B cell (primary cell): ENCODE measurements at regions not wholly inside any gene's neighbourhood (a gene's known extent, or its start where the extent isn't known, plus 50 kb on each side); places are given as distances from the start of the nearest gene placed in this dataset.

Experiments used
- ATAC-seq: fragments of 200-7000 bp; cut with Tn5 transposase; one replicate; pipeline ENCODE4 v1.10.0; 2021; ENCODE audit warnings: low read depth, mild to moderate bottlenecking, moderate number of reproducible peaks, moderate library complexity
- CTCF ChIA-PET: fragments of 350-600 bp; sonication (Branson Sonifier 250); formaldehyde crosslinking; loops from one replicate; lab custom pipeline; 2021; ENCODE audit warnings: antibody characterized with exemption, inconsistent platforms; lab: Charles Lee
- POLR2A ChIA-PET: fragments of 350-600 bp; sonication (Branson Sonifier 250); formaldehyde crosslinking; loops from one replicate; lab custom pipeline; 2021; ENCODE audit warnings: antibody characterized with exemption; lab: Charles Lee
- DNase-seq: peaks from one replicate; pipeline ENCODE4 v3.0.0; 2013
- H2AFZ ChIP-seq: 2 replicates; pipeline ENCODE4 v1.6.1; 2012; ENCODE audit warnings: mild to moderate bottlenecking, low read depth, low read length; ENCODE audit not compliant: insufficient read depth, poor library complexity, severe bottlenecking
- H3K27ac ChIP-seq, 2 donors: 1 replicate in 1 of 2; 2 replicates in 1 of 2; pipeline ENCODE4 v1.5.1; 2012 to 2013; ENCODE audit warnings: low read length in 2 of 2, mild to moderate bottlenecking in 2 of 2, moderate library complexity in 1 of 2
- H3K27me3 ChIP-seq, 4 experiments: fragments of 200-600 bp in 1 of 4; sonication (generic) in 1 of 4; replicated peaks in 1 of 4; 1 replicate in 2 of 4; 2 replicates in 2 of 4; pipeline versions ENCODE4 v1.6.1 to v1.7.0; 2013 to 2016; ENCODE audit warnings: low read length in 3 of 4, mild to moderate bottlenecking in 2 of 4, mixed read lengths in 1 of 4, moderate library complexity in 1 of 4; ENCODE audit not compliant: insufficient read depth in 4 of 4, control insufficient read depth in 3 of 4; ENCODE audit errors: control extremely low read depth in 1 of 4
- H3K36me3 ChIP-seq, 2 experiments: replicated peaks in 1 of 2; 1 replicate in 1 of 2; 2 replicates in 1 of 2; pipeline versions ENCODE4 v1.6.1 to v1.7.1; 2013; ENCODE audit warnings: low read length in 1 of 2; ENCODE audit not compliant: insufficient read depth in 2 of 2, control insufficient read depth in 1 of 2; ENCODE audit errors: control extremely low read depth in 1 of 2, extremely low read depth in 1 of 2
- H3K4me1 ChIP-seq, 2 donors: fragments of 200-600 bp in 1 of 2; sonication (generic) in 1 of 2; 1 replicate in 1 of 2; 2 replicates in 1 of 2; pipeline versions ENCODE4 v1.5.1 to v1.6.1; 2013 to 2017; ENCODE audit warnings: low read length in 2 of 2; ENCODE audit not compliant: control insufficient read depth in 2 of 2, insufficient read depth in 2 of 2
- H3K4me2 ChIP-seq: replicated peaks from 2 replicates; pipeline ENCODE3; 2012; ENCODE audit warnings: mild to moderate bottlenecking, low read depth, low read length; ENCODE audit not compliant: poor library complexity, severe bottlenecking
- H3K4me3 ChIP-seq, 5 experiments: fragments of 200-600 bp in 1 of 5; sonication (generic) in 1 of 5; 1 replicate in 3 of 5; 2 replicates in 2 of 5; pipeline versions ENCODE4 v1.5.1 to v1.7.0; 2011 to 2016; ENCODE audit warnings: low read length in 4 of 5, mild to moderate bottlenecking in 4 of 5, low read depth in 2 of 5, control low read depth in 1 of 5, moderate library complexity in 1 of 5; ENCODE audit not compliant: insufficient read depth in 1 of 5; ENCODE audit errors: control extremely low read depth in 1 of 5, extremely low read depth in 1 of 5
- H3K79me2 ChIP-seq: fragments of 200-600 bp; sonication (generic); one replicate; pipeline ENCODE4 v1.6.0; 2016; ENCODE audit warnings: low read length; ENCODE audit not compliant: control insufficient read depth, insufficient read depth
- H3K9ac ChIP-seq: fragments of 200-600 bp; sonication (generic); 2 replicates; pipeline ENCODE4 v1.6.1; 2017; ENCODE audit warnings: mild to moderate bottlenecking, low read length, moderate library complexity
- H3K9me3 ChIP-seq, 3 donors: one replicate each; pipeline versions ENCODE4 v1.6.1 to v1.7.1; 2013; ENCODE audit warnings: low read length in 2 of 3; ENCODE audit not compliant: control insufficient read depth in 2 of 3, insufficient read depth in 1 of 3; ENCODE audit errors: control extremely low read depth in 1 of 3
- H4K20me1 ChIP-seq: 2 replicates; pipeline ENCODE4 v1.6.0; 2012; ENCODE audit warnings: mild to moderate bottlenecking, low read length; ENCODE audit not compliant: insufficient read depth, control insufficient read depth, poor library complexity, severe bottlenecking
- H3K27ac Mint-ChIP-seq: one replicate; pipeline ENCODE4 v1.8.0; 2021; ENCODE audit warnings: mixed read lengths
- H3K27me3 Mint-ChIP-seq: one replicate; pipeline ENCODE4 v1.8.0; 2021; ENCODE audit warnings: mixed read lengths
- H3K4me1 Mint-ChIP-seq: one replicate; pipeline ENCODE4 v1.8.0; 2021; ENCODE audit warnings: mixed read lengths
- H3K4me3 Mint-ChIP-seq: one replicate; pipeline ENCODE4 v1.8.0; 2021; ENCODE audit warnings: mixed read lengths
- H3K9me3 Mint-ChIP-seq: one replicate; pipeline ENCODE4 v1.8.0; 2022; ENCODE audit warnings: mixed read lengths; ENCODE audit not compliant: insufficient read depth
- CTCF ChIP-seq: fragments of 200-600 bp; IDR thresholded peaks from one replicate; pipeline ENCODE4 v1.8.0; 2022; ENCODE audit warnings: antibody characterized with exemption, mild to moderate bottlenecking
- EZH2 ChIP-seq: IDR thresholded peaks from 2 replicates; pipeline ENCODE4 v1.6.1; 2012; ENCODE audit warnings: borderline replicate concordance, low read depth, mild to moderate bottlenecking, moderate library complexity, low read length; ENCODE audit not compliant: insufficient read depth, poor library complexity, severe bottlenecking
- WGBS: methylation state at CpG from one replicate; pipeline ENCODE4 v1.1.5; 2013; ENCODE audit warnings: missing lambda C conversion rate; ENCODE audit not compliant: insufficient coverage; 5-methylcytosine and 5-hydroxymethylcytosine counted together
- intact Hi-C: fragments of 100-400 bp; cut with micrococcal nuclease; formaldehyde crosslinking; loops from one replicate; pipeline ENCODE4 v1.10.0; 2022

GRCh38 chr5:54912021-54912420 lies 73.4 kb downstream of the ESM1 start:
- no peak overlapping the region for H3K9ac ChIP-seq
- WGBS: no CpG with 5 or more reads among the region's 1 CpG
- no peaks in the 10 kb centered on the region for H3K4me1 Mint-ChIP-seq
- DNase-seq (no peak), ATAC-seq (no peak)
- no peak overlapping the region for H2AFZ ChIP-seq
- H3K4me2 ChIP-seq: no peak overlapping the region
- intact Hi-C loops: no loop called here
- ChIA-PET CTCF (no interaction called here), POLR2A (no interaction called here)
- H3K4me3 Mint-ChIP-seq: no peak overlapping the region
- TF ChIP-seq EZH2: no peak
- TF ChIP-seq CTCF: no peak
- no peaks in the 10 kb centered on the region for H3K4me1 ChIP-seq
- H3K27ac ChIP-seq: no peak overlapping the region
- H3K36me3 ChIP-seq: no peaks in the 10 kb centered on the region
- H3K27me3 Mint-ChIP-seq: peaks cover 73% of the 10 kb centered on the region
- H3K9me3 Mint-ChIP-seq: no peaks in the 10 kb centered on the region
- H3K27ac Mint-ChIP-seq: no peak overlapping the region
- H3K79me2 ChIP-seq: no peaks in the 10 kb centered on the region
- peaks cover 0 to 8% (median 6%) of the 10 kb centered on the region in 4 experiments for H3K27me3 ChIP-seq
- no peak overlapping the region for H3K4me3 ChIP-seq
- no peaks in the 10 kb centered on the region for H4K20me1 ChIP-seq
- no peaks in the 10 kb centered on the region for H3K9me3 ChIP-seq

- no peak for DNase-seq
- Histone ChIP-seq H3K4me1 (no peaks in the 10 kb centered on the region), H3K36me3 (no peaks in the 10 kb centered on the region), H3K79me2 (no peaks in the 10 kb centered on the region), H4K20me1 (no peaks in the 10 kb centered on the region), H3K4me2 (no peak overlapping the region), H3K9ac (no peak overlapping the region), H3K9me3 (no peaks in the 10 kb centered on the region), H2AFZ (no peak overlapping the region), H3K27ac (no peak overlapping the region), H3K27me3 (peaks cover 0 to 17% (median 7%) of the 10 kb centered on the region in 4 experiments), H3K4me3 (no peak overlapping the region)
- H3K4me3 Mint-ChIP-seq: no peak overlapping the region
- TF ChIP-seq EZH2: no peak
- no peak for TF ChIP-seq CTCF
- H3K27ac Mint-ChIP-seq: no peak overlapping the region
- intact Hi-C loops: no loop called here
- ATAC-seq: no peak
- ChIA-PET POLR2A (no interaction called here), CTCF (interaction anchor here (0.6 kb wide), 1 partner anchor 1125 kb away, joined by 3 read pairs; no protein-coding TSS in a partner anchor)
- H3K27me3 Mint-ChIP-seq: peaks cover 77% of the 10 kb centered on the region
- no peaks in the 10 kb centered on the region for H3K9me3 Mint-ChIP-seq
- 100% methylated on average over 3 of the region's 4 CpGs for whole genome bisulfite sequencing
- H3K4me1 Mint-ChIP-seq: no peaks in the 10 kb centered on the region
These were observed 75.2 kb downstream of the ESM1 start for GRCh38 chr5:54909911-54910870.
